ENCODE measurements at regions not wholly inside any gene's neighbourhood (a gene's known extent, or its start where the extent isn't known, plus 50 kb on each side); places are given as distances from the start of the nearest gene placed in this dataset.

DNA sequence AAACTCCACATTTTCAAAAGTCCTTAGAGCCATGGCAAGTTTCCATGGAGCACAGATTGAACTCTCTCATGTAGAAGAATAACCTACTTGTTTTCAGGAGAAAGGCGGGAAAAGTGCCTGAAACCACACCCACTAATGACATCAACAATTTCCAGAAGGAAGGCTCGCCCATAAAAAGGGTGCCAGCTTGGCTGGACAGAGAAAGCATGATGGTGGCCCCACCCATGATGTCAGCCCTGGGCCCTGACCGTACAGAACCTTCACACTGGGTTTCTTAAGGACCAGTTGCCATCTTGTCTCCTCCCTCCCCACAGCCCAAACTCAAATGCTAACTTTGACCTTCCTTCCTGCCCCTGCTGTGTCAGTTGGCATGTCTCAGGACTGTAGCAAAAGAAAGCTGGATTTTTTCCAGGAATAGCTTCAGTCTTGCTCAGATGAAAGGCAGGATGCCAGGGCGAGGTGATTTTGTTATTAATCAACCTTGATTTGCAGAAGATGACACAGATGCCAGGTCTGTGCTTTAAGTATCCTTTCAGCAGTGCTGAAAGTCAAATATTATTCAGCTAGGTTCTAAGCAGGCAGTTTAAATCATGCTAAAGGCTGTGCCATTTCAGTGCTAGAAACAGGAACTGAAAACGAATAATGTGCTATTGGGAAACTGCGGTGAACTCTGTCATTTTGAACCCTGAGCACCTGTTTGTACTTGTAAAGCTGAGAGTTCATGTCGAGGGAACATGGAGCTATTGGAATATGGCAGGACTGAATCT is 89.5 kb upstream of the RFC3 start:
- TF ChIP-seq, protein P1, sequence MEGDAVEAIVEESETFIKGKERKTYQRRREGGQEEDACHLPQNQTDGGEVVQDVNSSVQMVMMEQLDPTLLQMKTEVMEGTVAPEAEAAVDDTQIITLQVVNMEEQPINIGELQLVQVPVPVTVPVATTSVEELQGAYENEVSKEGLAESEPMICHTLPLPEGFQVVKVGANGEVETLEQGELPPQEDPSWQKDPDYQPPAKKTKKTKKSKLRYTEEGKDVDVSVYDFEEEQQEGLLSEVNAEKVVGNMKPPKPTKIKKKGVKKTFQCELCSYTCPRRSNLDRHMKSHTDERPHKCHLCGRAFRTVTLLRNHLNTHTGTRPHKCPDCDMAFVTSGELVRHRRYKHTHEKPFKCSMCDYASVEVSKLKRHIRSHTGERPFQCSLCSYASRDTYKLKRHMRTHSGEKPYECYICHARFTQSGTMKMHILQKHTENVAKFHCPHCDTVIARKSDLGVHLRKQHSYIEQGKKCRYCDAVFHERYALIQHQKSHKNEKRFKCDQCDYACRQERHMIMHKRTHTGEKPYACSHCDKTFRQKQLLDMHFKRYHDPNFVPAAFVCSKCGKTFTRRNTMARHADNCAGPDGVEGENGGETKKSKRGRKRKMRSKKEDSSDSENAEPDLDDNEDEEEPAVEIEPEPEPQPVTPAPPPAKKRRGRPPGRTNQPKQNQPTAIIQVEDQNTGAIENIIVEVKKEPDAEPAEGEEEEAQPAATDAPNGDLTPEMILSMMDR (IDR thresholded peaks at IDR 0.05; ENCODE audit: low read depth, low read length) = no peak
- TF ChIP-seq EZH2phosphoT487 (IDR thresholded peaks at IDR 0.05; ENCODE audit: low read depth) = peak; percentile 96
